Natural killer cell treated with Interleukin-12 subunit alpha and Interleukin-12 subunit beta and Interleukin-15 and Interleukin-18, amount 100 ng/mL, for 72 hours (primary cell): ENCODE measurements at regions not wholly inside any gene's neighbourhood (a gene's known extent, or its start where the extent isn't known, plus 50 kb on each side); places are given as distances from the start of the nearest gene placed in this dataset.

Source experiments
- ATAC-seq, 2 donors: fragments of 150-1000 bp; cut with Tn5 transposase in 1 of 2; sonication (Bioruptor Pico), chemical (Tn5 transposase) in 1 of 2; 2 replicates each; pipeline ENCODE4 v1.10.0; 2021
- DNase-seq: peaks from one replicate; pipeline ENCODE4 v3.0.0; 2022; ENCODE audit warnings: low spot score
- H3K27ac Mint-ChIP-seq, 2 donors: 1 replicate in 1 of 2; 2 replicates in 1 of 2; pipeline ENCODE4 v1.8.0; 2022; ENCODE audit warnings: mixed read lengths in 2 of 2, mild to moderate bottlenecking in 1 of 2, moderate library complexity in 1 of 2
- H3K27me3 Mint-ChIP-seq, 2 donors: 1 replicate in 1 of 2; 2 replicates in 1 of 2; pipeline ENCODE4 v1.8.0; 2022; ENCODE audit warnings: mixed read lengths in 2 of 2
- H3K36me3 Mint-ChIP-seq: one replicate; pipeline ENCODE4 v1.8.0; 2022; ENCODE audit warnings: mixed read lengths
- H3K4me1 Mint-ChIP-seq, 2 donors: 1 replicate in 1 of 2; 2 replicates in 1 of 2; pipeline ENCODE4 v1.8.0; 2022; ENCODE audit warnings: low read depth in 2 of 2, mixed read lengths in 2 of 2, mild to moderate bottlenecking in 1 of 2
- H3K4me3 Mint-ChIP-seq: one replicate; pipeline ENCODE4 v1.8.0; 2022; ENCODE audit warnings: mixed read lengths
- H3K9me3 Mint-ChIP-seq: 2 replicates; pipeline ENCODE4 v1.8.0; 2022; ENCODE audit warnings: mixed read lengths

DNA sequence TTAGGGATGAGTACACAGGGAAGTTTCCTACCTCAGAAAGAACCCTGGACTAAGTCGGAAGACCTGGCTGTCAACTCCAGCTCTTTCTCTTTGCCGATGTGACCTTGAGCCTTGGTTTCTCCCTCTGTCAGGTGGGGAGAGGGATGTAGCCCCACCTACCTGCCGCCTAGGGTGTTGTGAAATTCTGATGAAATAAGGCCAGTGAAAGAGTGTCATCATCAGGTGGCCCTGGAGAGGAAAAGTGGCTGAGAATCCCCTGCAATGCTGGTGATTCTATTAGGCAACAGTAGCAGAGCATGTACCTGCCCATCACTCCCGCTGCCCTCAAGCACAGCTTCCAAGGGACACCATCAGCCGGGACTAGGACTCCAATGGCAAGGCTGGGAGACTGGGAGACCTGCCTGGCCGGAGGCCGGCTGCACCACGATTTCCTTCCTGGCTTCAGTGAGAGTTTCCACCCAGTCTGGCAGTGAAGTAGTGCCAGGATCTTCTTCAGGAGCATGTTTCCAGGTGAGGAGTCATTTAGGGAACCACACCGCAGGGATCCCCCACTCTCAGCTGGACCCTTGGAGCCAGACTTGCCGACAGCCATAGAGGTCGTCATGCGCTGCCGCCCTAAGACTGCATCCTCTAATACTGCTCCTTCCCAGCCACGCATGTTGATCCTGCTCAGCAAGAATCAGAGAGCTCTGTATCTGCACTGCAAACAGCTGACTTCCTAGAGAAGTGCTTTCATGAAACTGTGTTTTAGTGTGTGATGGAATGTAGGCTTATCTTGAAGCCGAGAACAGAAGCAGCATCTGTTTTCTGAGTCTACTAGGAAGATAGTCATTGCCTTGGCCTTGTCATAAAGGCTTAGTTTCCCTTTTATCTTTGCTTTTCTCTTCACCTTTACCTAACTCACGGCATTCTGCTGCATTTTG, 88.0 kb upstream of the F3 start:
- peaks cover 10 to 24% of the 10 kb centered on the region in 2 donors for H3K27me3 Mint-ChIP-seq
- peaks cover 0 to 5% of the 10 kb centered on the region in 2 donors for H3K4me1 Mint-ChIP-seq
- H3K9me3 Mint-ChIP-seq = no peaks in the 10 kb centered on the region
- no peak overlapping the region for H3K4me3 Mint-ChIP-seq
- DNase-seq (no peak), ATAC-seq (peak; percentile 13 to 24)
- H3K36me3 Mint-ChIP-seq = no peaks in the 10 kb centered on the region
- H3K27ac Mint-ChIP-seq = no peak overlapping the region

- Mint-ChIP-seq H3K4me3 (no peak overlapping the region), H3K27ac (no peak overlapping the region), H3K9me3 (no peaks in the 10 kb centered on the region), H3K36me3 (no peaks in the 10 kb centered on the region), H3K4me1 (peaks cover 0 to 5% of the 10 kb centered on the region in 2 donors), H3K27me3 (peaks cover 10 to 19% of the 10 kb centered on the region in 2 donors)
- DNase-seq (no peak), ATAC-seq (no peak)
These were observed 86.9 kb upstream of the F3 start for GRCh38 chr1:94628499-94628843.

DNA sequence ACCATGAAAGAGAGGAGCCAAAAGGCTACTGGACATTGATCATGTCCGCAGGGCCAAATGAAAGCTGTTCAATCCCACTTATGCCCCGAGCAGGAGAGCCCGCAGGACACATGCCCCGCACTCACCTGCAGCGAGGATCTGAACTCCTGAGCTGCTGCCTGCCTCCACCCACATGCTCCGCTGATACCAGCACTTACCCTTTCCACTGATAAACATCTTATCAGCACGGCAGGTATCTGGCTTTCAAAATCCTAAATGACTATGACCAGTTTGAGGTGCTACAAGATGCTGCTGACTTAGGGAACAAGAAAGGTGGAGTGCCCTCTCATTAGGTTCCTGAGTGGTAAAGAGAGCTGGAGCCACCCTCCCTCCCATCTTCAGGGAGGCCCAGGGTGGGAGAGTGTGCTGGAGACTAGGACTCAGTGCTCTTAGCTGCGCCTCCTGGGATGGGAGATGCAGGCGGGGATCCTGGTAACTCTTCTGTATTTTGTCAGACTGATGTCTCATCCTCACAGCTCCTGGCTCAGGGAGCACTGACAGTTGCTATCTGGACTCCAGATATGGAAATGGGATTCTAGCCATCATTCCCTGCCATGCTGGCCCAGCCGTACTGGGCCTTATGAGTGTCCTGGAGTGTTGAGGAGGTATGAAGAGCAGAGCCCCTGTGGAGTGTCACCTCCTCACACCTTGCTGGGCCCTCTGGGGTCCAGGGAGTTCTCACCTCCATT, 86.4 kb upstream of the F3 start:
- no peak overlapping the region for H3K27ac Mint-ChIP-seq
- no peaks in the 10 kb centered on the region for H3K36me3 Mint-ChIP-seq
- H3K9me3 Mint-ChIP-seq = no peaks in the 10 kb centered on the region
- no peak for ATAC-seq
- DNase-seq = no peak
- H3K4me1 Mint-ChIP-seq = peaks cover 0 to 5% of the 10 kb centered on the region in 2 donors
- H3K4me3 Mint-ChIP-seq = no peak overlapping the region
- H3K27me3 Mint-ChIP-seq = peaks cover 10 to 18% of the 10 kb centered on the region in 2 donors

DNA sequence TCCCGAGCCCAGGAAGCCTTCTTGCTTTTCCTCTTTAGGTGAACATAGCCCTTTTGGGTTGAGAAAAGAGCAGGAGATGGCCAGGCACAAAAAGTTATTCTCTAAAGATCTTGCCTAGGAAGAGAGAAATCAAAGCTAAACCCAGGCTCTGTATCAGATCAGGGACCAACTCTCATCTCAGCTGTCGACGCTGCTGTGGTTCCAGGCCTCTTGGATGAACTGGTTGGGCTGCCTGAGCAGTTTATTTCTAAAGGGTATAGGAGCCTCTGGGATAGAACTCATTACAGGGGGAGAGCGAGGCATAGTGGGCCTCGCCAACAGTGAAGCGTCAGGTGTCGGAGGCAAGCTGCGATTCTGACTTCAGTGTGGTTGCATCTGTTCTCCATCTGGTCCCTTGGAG, 82.6 kb upstream of the F3 start:
- Mint-ChIP-seq H3K4me3 (no peak overlapping the region), H3K4me1 (no peaks in the 10 kb centered on the region), H3K27ac (no peak overlapping the region), H3K27me3 (peaks cover under 1 to 4% of the 10 kb centered on the region in 2 donors), H3K36me3 (no peaks in the 10 kb centered on the region), H3K9me3 (no peaks in the 10 kb centered on the region)
- ATAC-seq (no peak), DNase-seq (no peak)

DNA sequence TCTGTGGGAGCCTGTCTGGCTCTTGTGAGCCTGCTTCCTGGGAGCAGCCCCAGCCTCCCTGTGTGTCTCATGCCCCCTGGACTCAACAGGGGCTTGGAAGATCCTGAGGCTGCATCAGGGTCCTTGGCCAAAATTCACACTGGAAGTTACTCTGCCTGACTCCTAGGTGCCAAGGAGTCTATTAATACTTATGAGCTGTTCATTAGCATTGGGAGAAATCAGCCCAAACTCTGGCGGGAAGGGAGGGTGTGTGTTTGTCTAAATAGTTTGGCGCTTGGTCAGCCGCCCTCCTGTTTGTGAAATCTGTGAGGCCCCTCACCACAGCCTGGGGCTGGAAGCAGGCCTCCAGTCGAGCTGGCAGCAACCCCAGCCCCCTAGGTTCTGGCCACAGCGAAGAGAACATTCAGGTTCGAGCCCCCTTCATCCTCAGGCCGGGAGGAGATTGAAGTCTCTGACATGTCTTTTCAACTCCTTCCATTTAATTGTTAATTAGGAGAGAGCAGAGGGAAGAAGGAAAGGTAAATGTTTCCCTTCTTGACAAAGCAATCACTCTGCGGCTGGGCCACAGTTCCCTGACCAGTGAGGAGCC, 82.1 kb upstream of the F3 start:
- DNase-seq (no peak), ATAC-seq (no peak)
- Mint-ChIP-seq H3K36me3 (peaks cover 3% of the 10 kb centered on the region), H3K27ac (no peak overlapping the region), H3K4me1 (no peaks in the 10 kb centered on the region), H3K27me3 (peaks cover 4 to 6% of the 10 kb centered on the region in 2 donors), H3K9me3 (no peaks in the 10 kb centered on the region), H3K4me3 (no peak overlapping the region)

GRCh38 chr1:94622757-94623156, 81.2 kb upstream of the F3 start:
- ATAC-seq (no peak), DNase-seq (no peak)
- no peak overlapping the region for H3K4me3 Mint-ChIP-seq
- H3K27ac Mint-ChIP-seq = no peak overlapping the region
- peaks cover 11% of the 10 kb centered on the region for H3K36me3 Mint-ChIP-seq
- no peaks in the 10 kb centered on the region for H3K4me1 Mint-ChIP-seq
- H3K27me3 Mint-ChIP-seq = peaks cover 11 to 15% of the 10 kb centered on the region in 2 donors
- H3K9me3 Mint-ChIP-seq = no peaks in the 10 kb centered on the region

DNA sequence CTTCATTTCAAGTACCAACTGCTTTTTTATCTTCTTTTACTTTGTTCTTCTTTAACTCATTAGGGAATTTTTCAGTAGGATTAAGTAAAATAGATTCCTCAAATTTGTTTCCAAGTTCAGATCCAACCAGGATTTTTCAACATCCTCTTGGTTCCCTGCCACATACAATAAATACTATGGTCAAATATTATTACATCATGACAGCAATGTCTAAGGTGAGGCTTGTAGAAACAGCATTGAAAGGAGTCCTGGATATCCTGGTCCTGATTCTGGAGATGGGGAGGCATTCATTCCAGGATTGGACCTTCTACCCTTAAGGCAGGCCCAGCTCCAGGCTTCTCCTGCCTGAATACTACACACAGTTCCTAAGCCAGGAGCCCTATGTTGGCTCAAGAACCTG, 80.2 kb upstream of the F3 start:
- no peaks in the 10 kb centered on the region for H3K4me1 Mint-ChIP-seq
- H3K27me3 Mint-ChIP-seq = peaks cover 8 to 18% of the 10 kb centered on the region in 2 donors
- ATAC-seq = no peak
- no peaks in the 10 kb centered on the region for H3K9me3 Mint-ChIP-seq
- no peak overlapping the region for H3K4me3 Mint-ChIP-seq
- H3K36me3 Mint-ChIP-seq = peaks cover 11% of the 10 kb centered on the region
- DNase-seq = no peak
- no peak overlapping the region for H3K27ac Mint-ChIP-seq

DNA sequence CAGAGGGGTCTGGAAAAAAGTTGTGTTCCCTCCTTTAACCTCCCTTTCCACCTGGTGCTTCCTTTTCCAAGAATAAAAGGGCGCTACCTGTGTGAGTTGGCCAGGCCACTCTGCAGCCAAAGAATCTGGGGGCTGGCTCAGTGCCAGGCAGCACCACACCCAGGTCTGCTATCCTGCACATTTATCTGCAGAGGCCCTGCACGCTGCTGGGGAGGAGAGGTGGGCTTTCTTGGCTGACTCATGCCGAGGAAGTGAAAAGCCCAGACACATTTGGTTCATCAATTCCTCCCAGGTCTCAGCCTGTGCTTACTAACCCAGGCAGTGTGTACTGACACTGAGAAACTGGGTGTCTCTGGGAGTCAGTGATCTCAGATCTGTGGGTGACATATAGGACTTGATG, 79.8 kb upstream of the F3 start:
- H3K9me3 Mint-ChIP-seq = no peaks in the 10 kb centered on the region
- H3K36me3 Mint-ChIP-seq = peaks cover 11% of the 10 kb centered on the region

GRCh38 chr1:94620345-94621031, 78.9 kb upstream of the F3 start:
- no peak for ATAC-seq
- peaks cover 15 to 27% of the 10 kb centered on the region in 2 donors for H3K27me3 Mint-ChIP-seq

More for the DNA sequence above, 79.8 kb upstream of the F3 start:
- Mint-ChIP-seq H3K27ac (no peak overlapping the region), H3K4me3 (no peak overlapping the region), H3K27me3 (peaks cover 12 to 20% of the 10 kb centered on the region in 2 donors), H3K4me1 (no peaks in the 10 kb centered on the region)
- no peak for ATAC-seq
- no peak for DNase-seq

GRCh38 chr1:94619731-94620130, 78.2 kb upstream of the F3 start:
- Mint-ChIP-seq H3K4me3 (no peak overlapping the region), H3K36me3 (peaks cover 11% of the 10 kb centered on the region), H3K9me3 (no peaks in the 10 kb centered on the region), H3K4me1 (peaks cover under 1 to 5% of the 10 kb centered on the region in 2 donors), H3K27ac (no peak overlapping the region), H3K27me3 (peaks cover 16 to 27% of the 10 kb centered on the region in 2 donors)
- DNase-seq (no peak), ATAC-seq (no peak)

More at GRCh38 chr1:94620345-94621031, 78.9 kb upstream of the F3 start:
- Mint-ChIP-seq H3K27ac (no peak overlapping the region), H3K9me3 (no peaks in the 10 kb centered on the region), H3K4me3 (no peak overlapping the region), H3K36me3 (peaks cover 11% of the 10 kb centered on the region), H3K4me1 (no peaks in the 10 kb centered on the region)
- no peak for DNase-seq

DNA sequence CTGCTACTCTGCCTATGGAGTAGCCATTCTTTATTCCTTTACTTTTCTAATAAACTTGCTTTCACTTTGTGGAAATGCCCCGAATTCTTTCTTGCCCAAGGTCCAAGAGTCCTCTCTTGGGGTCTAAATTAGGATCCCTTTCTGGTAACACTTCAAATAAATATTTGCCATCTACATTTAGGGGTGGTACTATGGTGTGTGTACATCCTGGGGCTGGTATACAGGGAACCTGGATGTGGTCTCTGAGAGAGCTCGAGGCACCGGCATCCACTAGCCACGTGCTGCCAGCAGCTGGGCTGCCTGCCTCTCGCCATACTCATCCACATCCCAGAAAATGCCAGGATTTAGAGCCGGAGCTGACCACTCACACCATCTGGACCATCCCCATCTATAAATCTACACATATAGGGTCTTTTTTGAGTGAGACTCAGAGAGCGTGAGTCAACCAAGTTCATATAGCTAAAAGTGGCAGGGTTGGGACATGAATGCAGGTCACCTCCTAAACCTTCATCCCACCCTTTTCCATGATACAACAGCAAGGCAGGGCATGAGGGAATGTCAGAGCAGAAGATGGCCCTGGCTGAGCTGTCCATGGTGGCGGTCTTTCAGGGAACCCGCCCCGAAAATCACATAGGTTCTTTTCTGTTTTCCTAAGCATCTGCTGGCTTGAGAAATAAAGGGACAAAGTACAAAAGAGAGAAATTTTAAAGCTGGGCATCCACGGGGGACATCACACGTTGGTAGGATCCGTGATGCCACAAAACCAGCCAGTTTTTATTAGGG, 76.6 kb upstream of the F3 start:
- Mint-ChIP-seq H3K27me3 (peaks cover 22 to 27% of the 10 kb centered on the region in 2 donors), H3K9me3 (no peaks in the 10 kb centered on the region), H3K4me3 (no peak overlapping the region), H3K27ac (no peak overlapping the region), H3K4me1 (peaks cover 4 to 6% of the 10 kb centered on the region in 2 donors), H3K36me3 (peaks cover 11% of the 10 kb centered on the region)
- ATAC-seq (no peak), DNase-seq (no peak)

GRCh38 chr1:94617134-94617805, 75.7 kb upstream of the F3 start:
- Mint-ChIP-seq H3K27me3 (peaks cover 27 to 36% of the 10 kb centered on the region in 2 donors), H3K9me3 (no peaks in the 10 kb centered on the region), H3K27ac (no peak overlapping the region), H3K4me3 (no peak overlapping the region), H3K4me1 (peaks cover 9 to 12% of the 10 kb centered on the region in 2 donors), H3K36me3 (peaks cover 11% of the 10 kb centered on the region)
- DNase-seq (no peak), ATAC-seq (no peak)
